TTC549 (cell line): ENCODE measurements at regions not wholly inside any gene's neighbourhood (a gene's known extent, or its start where the extent isn't known, plus 50 kb on each side); places are given as distances from the start of the nearest gene placed in this dataset.
"Not testable (repeated sequence)": the region's sequence is repeated elsewhere in the genome, so short reads cannot be mapped to it uniquely, and the experiment has no call there.

ENCODE experiments used
- FAIRE-seq: peaks from 2 replicates; lab custom pipeline; 2012; peaks lifted over from hg19 to GRCh38; lab: Jason Lieb, UNC

- no peak for FAIRE-seq
Observed at GRCh38 chr2:128665113-128665512, 346.4 kb upstream of the HS6ST1 start.

- FAIRE-seq, result no peak
Observed at GRCh38 chr2:128666596-128666995, 347.9 kb upstream of the HS6ST1 start.

GRCh38 chr2:128667391-128667790 is 348.7 kb upstream of the HS6ST1 start:
- no peak for FAIRE-seq

GRCh38 chr2:128668946-128669345 is 350.3 kb upstream of the HS6ST1 start:
- FAIRE-seq, result no peak

- no peak for FAIRE-seq
Observed at GRCh38 chr2:128670066-128670465, 351.4 kb upstream of the HS6ST1 start.

- FAIRE-seq, result not testable (repeated sequence)
Observed at GRCh38 chr2:128671981-128672757, 353.5 kb upstream of the HS6ST1 start.

GRCh38 chr2:128679680-128680079 is 361.0 kb upstream of the HS6ST1 start:
- FAIRE-seq, result not testable (repeated sequence)

- no peak for FAIRE-seq
Observed at GRCh38 chr2:128681507-128681906, 362.8 kb upstream of the HS6ST1 start.

GRCh38 chr2:128682266-128682665 is 363.6 kb upstream of the HS6ST1 start:
- FAIRE-seq, result no peak

GRCh38 chr2:128682729-128683284 is 364.1 kb upstream of the HS6ST1 start:
- no peak for FAIRE-seq

GRCh38 chr2:128684523-128684922 is 365.9 kb upstream of the HS6ST1 start:
- FAIRE-seq, result no peak

- no peak for FAIRE-seq
Observed at GRCh38 chr2:128685841-128686496, 367.3 kb upstream of the HS6ST1 start.

GRCh38 chr2:128686497-128686859 is 367.8 kb upstream of the HS6ST1 start:
- FAIRE-seq, result no peak

GRCh38 chr2:128686881-128687555 is 368.4 kb upstream of the HS6ST1 start:
- FAIRE-seq, result no peak

GRCh38 chr2:128687565-128687964 is 368.9 kb upstream of the HS6ST1 start:
- FAIRE-seq, result no peak

- FAIRE-seq, result no peak
Observed at GRCh38 chr2:128689971-128690370, 371.3 kb upstream of the HS6ST1 start.

GRCh38 chr2:128690431-128690830 is 371.8 kb upstream of the HS6ST1 start:
- no peak for FAIRE-seq

- no peak for FAIRE-seq
Observed at GRCh38 chr2:128690869-128691268, 372.2 kb upstream of the HS6ST1 start.

- FAIRE-seq, result no peak
Observed at GRCh38 chr2:128691526-128691925, 372.9 kb upstream of the HS6ST1 start.

- FAIRE-seq, result no peak
Observed at GRCh38 chr2:128692895-128693742, 374.5 kb upstream of the HS6ST1 start.

- FAIRE-seq, result no peak
Observed at GRCh38 chr2:128693743-128694029, 375.0 kb upstream of the HS6ST1 start.

- no peak for FAIRE-seq
Observed at GRCh38 chr2:128695646-128696220, 377.1 kb upstream of the HS6ST1 start.
